ENCODE measurements at regions not wholly inside any gene's neighbourhood (a gene's known extent, or its start where the extent isn't known, plus 50 kb on each side); places are given as distances from the start of the nearest gene placed in this dataset.

- TF ChIP-seq CTCF (IDR thresholded peaks at IDR 0.05) = no peak
- no peak for TF ChIP-seq POLR2A (IDR thresholded peaks at IDR 0.05)
Observed at GRCh38 chr18:38909972-38910371, 1344.4 kb upstream of the CELF4 start.
